B cell (primary cell): ENCODE measurements at regions not wholly inside any gene's neighbourhood (a gene's known extent, or its start where the extent isn't known, plus 50 kb on each side); places are given as distances from the start of the nearest gene placed in this dataset.

Experiments
- ATAC-seq: fragments of 200-7000 bp; cut with Tn5 transposase; one replicate; pipeline ENCODE4 v1.10.0; 2021; ENCODE audit warnings: low read depth, mild to moderate bottlenecking, moderate number of reproducible peaks, moderate library complexity
- CTCF ChIA-PET: fragments of 350-600 bp; sonication (Branson Sonifier 250); formaldehyde crosslinking; loops from one replicate; lab custom pipeline; 2021; ENCODE audit warnings: antibody characterized with exemption, inconsistent platforms; lab: Charles Lee
- POLR2A ChIA-PET: fragments of 350-600 bp; sonication (Branson Sonifier 250); formaldehyde crosslinking; loops from one replicate; lab custom pipeline; 2021; ENCODE audit warnings: antibody characterized with exemption; lab: Charles Lee
- DNase-seq: peaks from one replicate; pipeline ENCODE4 v3.0.0; 2013
- H2AFZ ChIP-seq: 2 replicates; pipeline ENCODE4 v1.6.1; 2012; ENCODE audit warnings: mild to moderate bottlenecking, low read depth, low read length; ENCODE audit not compliant: insufficient read depth, poor library complexity, severe bottlenecking
- H3K27ac ChIP-seq, 2 donors: 1 replicate in 1 of 2; 2 replicates in 1 of 2; pipeline ENCODE4 v1.5.1; 2012 to 2013; ENCODE audit warnings: low read length in 2 of 2, mild to moderate bottlenecking in 2 of 2, moderate library complexity in 1 of 2
- H3K27me3 ChIP-seq, 4 experiments: fragments of 200-600 bp in 1 of 4; sonication (generic) in 1 of 4; replicated peaks in 1 of 4; 1 replicate in 2 of 4; 2 replicates in 2 of 4; pipeline versions ENCODE4 v1.6.1 to v1.7.0; 2013 to 2016; ENCODE audit warnings: low read length in 3 of 4, mild to moderate bottlenecking in 2 of 4, mixed read lengths in 1 of 4, moderate library complexity in 1 of 4; ENCODE audit not compliant: insufficient read depth in 4 of 4, control insufficient read depth in 3 of 4; ENCODE audit errors: control extremely low read depth in 1 of 4
- H3K36me3 ChIP-seq, 2 experiments: replicated peaks in 1 of 2; 1 replicate in 1 of 2; 2 replicates in 1 of 2; pipeline versions ENCODE4 v1.6.1 to v1.7.1; 2013; ENCODE audit warnings: low read length in 1 of 2; ENCODE audit not compliant: insufficient read depth in 2 of 2, control insufficient read depth in 1 of 2; ENCODE audit errors: control extremely low read depth in 1 of 2, extremely low read depth in 1 of 2
- H3K4me1 ChIP-seq, 2 donors: fragments of 200-600 bp in 1 of 2; sonication (generic) in 1 of 2; 1 replicate in 1 of 2; 2 replicates in 1 of 2; pipeline versions ENCODE4 v1.5.1 to v1.6.1; 2013 to 2017; ENCODE audit warnings: low read length in 2 of 2; ENCODE audit not compliant: control insufficient read depth in 2 of 2, insufficient read depth in 2 of 2
- H3K4me2 ChIP-seq: replicated peaks from 2 replicates; pipeline ENCODE3; 2012; ENCODE audit warnings: mild to moderate bottlenecking, low read depth, low read length; ENCODE audit not compliant: poor library complexity, severe bottlenecking
- H3K4me3 ChIP-seq, 5 experiments: fragments of 200-600 bp in 1 of 5; sonication (generic) in 1 of 5; 1 replicate in 3 of 5; 2 replicates in 2 of 5; pipeline versions ENCODE4 v1.5.1 to v1.7.0; 2011 to 2016; ENCODE audit warnings: low read length in 4 of 5, mild to moderate bottlenecking in 4 of 5, low read depth in 2 of 5, control low read depth in 1 of 5, moderate library complexity in 1 of 5; ENCODE audit not compliant: insufficient read depth in 1 of 5; ENCODE audit errors: control extremely low read depth in 1 of 5, extremely low read depth in 1 of 5
- H3K79me2 ChIP-seq: fragments of 200-600 bp; sonication (generic); one replicate; pipeline ENCODE4 v1.6.0; 2016; ENCODE audit warnings: low read length; ENCODE audit not compliant: control insufficient read depth, insufficient read depth
- H3K9ac ChIP-seq: fragments of 200-600 bp; sonication (generic); 2 replicates; pipeline ENCODE4 v1.6.1; 2017; ENCODE audit warnings: mild to moderate bottlenecking, low read length, moderate library complexity
- H3K9me3 ChIP-seq, 3 donors: one replicate each; pipeline versions ENCODE4 v1.6.1 to v1.7.1; 2013; ENCODE audit warnings: low read length in 2 of 3; ENCODE audit not compliant: control insufficient read depth in 2 of 3, insufficient read depth in 1 of 3; ENCODE audit errors: control extremely low read depth in 1 of 3
- H4K20me1 ChIP-seq: 2 replicates; pipeline ENCODE4 v1.6.0; 2012; ENCODE audit warnings: mild to moderate bottlenecking, low read length; ENCODE audit not compliant: insufficient read depth, control insufficient read depth, poor library complexity, severe bottlenecking
- H3K27ac Mint-ChIP-seq: one replicate; pipeline ENCODE4 v1.8.0; 2021; ENCODE audit warnings: mixed read lengths
- H3K27me3 Mint-ChIP-seq: one replicate; pipeline ENCODE4 v1.8.0; 2021; ENCODE audit warnings: mixed read lengths
- H3K4me1 Mint-ChIP-seq: one replicate; pipeline ENCODE4 v1.8.0; 2021; ENCODE audit warnings: mixed read lengths
- H3K4me3 Mint-ChIP-seq: one replicate; pipeline ENCODE4 v1.8.0; 2021; ENCODE audit warnings: mixed read lengths
- H3K9me3 Mint-ChIP-seq: one replicate; pipeline ENCODE4 v1.8.0; 2022; ENCODE audit warnings: mixed read lengths; ENCODE audit not compliant: insufficient read depth
- CTCF ChIP-seq: fragments of 200-600 bp; IDR thresholded peaks from one replicate; pipeline ENCODE4 v1.8.0; 2022; ENCODE audit warnings: antibody characterized with exemption, mild to moderate bottlenecking
- EZH2 ChIP-seq: IDR thresholded peaks from 2 replicates; pipeline ENCODE4 v1.6.1; 2012; ENCODE audit warnings: borderline replicate concordance, low read depth, mild to moderate bottlenecking, moderate library complexity, low read length; ENCODE audit not compliant: insufficient read depth, poor library complexity, severe bottlenecking
- WGBS: methylation state at CpG from one replicate; pipeline ENCODE4 v1.1.5; 2013; ENCODE audit warnings: missing lambda C conversion rate; ENCODE audit not compliant: insufficient coverage; 5-methylcytosine and 5-hydroxymethylcytosine counted together
- intact Hi-C: fragments of 100-400 bp; cut with micrococcal nuclease; formaldehyde crosslinking; loops from one replicate; pipeline ENCODE4 v1.10.0; 2022

GRCh38 chr12:61490526-61491498, 769.4 kb upstream of the USP15 start:
- Histone ChIP-seq H2AFZ (no peak overlapping the region), H3K79me2 (no peaks in the 10 kb centered on the region), H3K4me1 (no peaks in the 10 kb centered on the region), H3K4me2 (no peak overlapping the region), H3K9me3 (peaks cover 0 to 4% (median 0%) of the 10 kb centered on the region in 3 donors), H3K4me3 (no peak overlapping the region), H3K9ac (no peak overlapping the region), H4K20me1 (no peaks in the 10 kb centered on the region), H3K27me3 (no peaks in the 10 kb centered on the region), H3K36me3 (no peaks in the 10 kb centered on the region), H3K27ac (no peak overlapping the region)
- CTCF ChIA-PET: no interaction called here
- WGBS: no CpG with 5 or more reads among the region's 4 CpGs
- Mint-ChIP-seq H3K4me3 (no peak overlapping the region), H3K9me3 (peaks cover 3% of the 10 kb centered on the region), H3K4me1 (no peaks in the 10 kb centered on the region), H3K27ac (no peak overlapping the region), H3K27me3 (no peaks in the 10 kb centered on the region)
- ATAC-seq (no peak), DNase-seq (no peak)
- intact Hi-C loops: no loop called here
- POLR2A ChIA-PET: no interaction called here
- TF ChIP-seq EZH2 (no peak), CTCF (no peak)

GRCh38 chr12:61502179-61502578, 758.0 kb upstream of the USP15 start:
- Histone ChIP-seq H2AFZ (no peak overlapping the region), H3K79me2 (no peaks in the 10 kb centered on the region), H4K20me1 (no peaks in the 10 kb centered on the region), H3K9me3 (peaks cover 0 to 4% (median 0%) of the 10 kb centered on the region in 3 donors), H3K27me3 (no peaks in the 10 kb centered on the region), H3K9ac (no peak overlapping the region), H3K4me2 (no peak overlapping the region), H3K27ac (no peak overlapping the region), H3K36me3 (no peaks in the 10 kb centered on the region), H3K4me3 (no peak overlapping the region), H3K4me1 (no peaks in the 10 kb centered on the region)
- no peak for TF ChIP-seq EZH2
- TF ChIP-seq CTCF: no peak
- DNase-seq: no peak
- intact Hi-C loops: no loop called here
- Mint-ChIP-seq H3K4me1 (no peaks in the 10 kb centered on the region), H3K27me3 (no peaks in the 10 kb centered on the region), H3K27ac (no peak overlapping the region), H3K4me3 (no peak overlapping the region), H3K9me3 (peaks cover 7% of the 10 kb centered on the region)
- POLR2A ChIA-PET: no interaction called here
- no peak for ATAC-seq
- CTCF ChIA-PET: no interaction called here
